Thyroid gland (tissue), 4 donors: ENCODE measurements at regions not wholly inside any gene's neighbourhood (a gene's known extent, or its start where the extent isn't known, plus 50 kb on each side); places are given as distances from the start of the nearest gene placed in this dataset.
"Not testable (repeated sequence)": the region's sequence is repeated elsewhere in the genome, so short reads cannot be mapped to it uniquely, and the experiment has no call there.

Experiments used
- DNase-seq, 2 donors: peaks; one replicate each; pipeline ENCODE4 v3.0.0-alpha.2; 2019
- H3K27ac ChIP-seq, 3 donors: fragments of 200-600 bp; sonication (generic); 1 replicate in 2 of 3; 2 replicates in 1 of 3; pipeline ENCODE4 v1.5.1; 2016 to 2019; ENCODE audit warnings: mild to moderate bottlenecking in 1 of 3, moderate library complexity in 1 of 3
- H3K27me3 ChIP-seq: fragments of 200-600 bp; sonication (generic); one replicate; pipeline ENCODE4 v1.5.1; 2019
- H3K36me3 ChIP-seq, 2 donors: fragments of 200-600 bp; sonication (generic); one replicate each; pipeline ENCODE4 v1.5.1; 2016 to 2019
- H3K4me1 ChIP-seq, 2 donors: fragments of 200-600 bp; sonication (generic); one replicate each; pipeline ENCODE4 v1.5.1; 2017 to 2019
- H3K4me3 ChIP-seq, 3 donors: fragments of 200-600 bp; sonication (generic); replicated peaks in 1 of 3; 1 replicate in 2 of 3; 2 replicates in 1 of 3; pipeline ENCODE4 v1.5.1; 2016; ENCODE audit warnings: mild to moderate bottlenecking in 1 of 3
- H3K9me3 ChIP-seq: fragments of 200-600 bp; sonication (generic); one replicate; pipeline ENCODE4 v1.5.1; 2017
- WGBS, 2 donors: methylation state at CpG; one replicate each; pipeline ENCODE4 v1.1.5; 2017; 5-methylcytosine and 5-hydroxymethylcytosine counted together
- intact Hi-C: fragments of 100-400 bp; cut with DNase I; formaldehyde crosslinking; loops from one replicate; pipeline ENCODE4 v1.15.1; 2023

DNA sequence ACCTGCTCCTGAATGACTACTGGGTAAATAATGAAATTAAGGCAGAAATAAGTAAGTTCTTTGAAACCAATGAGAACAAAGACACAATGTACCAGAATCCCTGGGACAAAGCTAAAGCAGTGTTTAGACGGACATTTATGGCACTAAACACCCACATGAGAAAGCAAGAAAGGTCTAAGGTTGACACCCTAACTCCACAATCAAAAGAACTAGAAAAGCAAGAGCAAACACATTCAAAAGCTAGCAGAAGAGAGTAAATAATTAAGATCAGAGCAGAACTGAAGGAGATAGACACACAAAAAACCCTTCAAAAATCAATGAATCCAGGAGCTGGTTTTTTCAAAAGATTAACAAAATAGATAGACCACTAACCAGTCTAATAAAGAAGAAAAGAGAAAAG is 203.2 kb upstream of the LRRC61 start:
- H3K27ac ChIP-seq, H3K4me3 ChIP-seq, H3K27me3 ChIP-seq, H3K9me3 ChIP-seq, intact Hi-C loops, H3K36me3 ChIP-seq, H3K4me1 ChIP-seq, DNase-seq: not testable (repeated sequence)
- WGBS, 2 donors, result 75 to 84% methylated on average over 1 of the region's 1 CpG

DNA sequence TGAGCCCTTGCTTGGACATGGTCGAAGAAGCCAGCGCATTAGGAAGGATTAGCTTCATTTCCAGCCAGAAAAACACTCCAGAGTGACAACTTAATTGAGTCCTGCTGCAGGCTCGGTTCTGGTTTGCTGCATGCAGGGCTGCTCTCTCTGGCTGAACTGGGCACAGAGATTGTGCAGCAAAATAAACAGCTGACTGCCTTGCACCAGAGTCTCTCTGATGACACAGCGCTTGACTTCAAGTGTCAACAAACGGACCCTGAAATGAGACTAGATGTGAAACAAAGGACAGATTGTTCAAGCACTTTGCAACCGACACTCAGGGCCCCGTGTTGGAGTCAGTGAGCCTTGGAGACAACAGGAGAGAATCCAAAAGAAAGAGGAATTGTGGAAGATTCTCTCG is 197.3 kb upstream of the LRRC61 start:
- H3K4me3 ChIP-seq, H3K36me3 ChIP-seq, H3K9me3 ChIP-seq, intact Hi-C loops, H3K27me3 ChIP-seq: not testable (repeated sequence)
- Histone ChIP-seq H3K27ac (peak overlapping the region in 2 of 3 donors; percentile 26 to 47), H3K4me1 (peaks cover 3 to 17% of the 10 kb centered on the region in 2 donors)
- 5 to 14% methylated on average over 8 of the region's 8 CpGs for WGBS, 2 donors
- peak; percentile 80 to 86 for DNase-seq

DNA sequence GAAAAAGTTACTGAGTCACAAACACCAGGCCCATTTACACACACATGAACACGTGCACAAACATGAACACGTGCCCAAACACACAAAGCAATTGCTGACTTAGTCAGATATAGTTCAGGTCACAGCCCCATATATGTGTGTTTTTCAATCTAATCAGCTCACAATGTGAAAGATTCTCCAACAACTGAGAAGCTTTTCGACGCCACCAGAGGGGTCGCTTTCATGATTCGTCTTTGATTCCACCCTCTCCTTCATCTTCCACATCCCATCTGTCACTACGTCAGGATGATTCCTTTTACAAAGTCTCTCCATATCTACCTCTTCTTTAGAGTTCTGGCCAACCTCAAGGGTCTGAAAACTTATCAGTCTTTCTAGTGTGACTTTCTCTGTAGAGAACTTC is 188.7 kb upstream of the LRRC61 start:
- WGBS, 2 donors, result 89 to 92% methylated on average over 7 of the region's 7 CpGs

DNA sequence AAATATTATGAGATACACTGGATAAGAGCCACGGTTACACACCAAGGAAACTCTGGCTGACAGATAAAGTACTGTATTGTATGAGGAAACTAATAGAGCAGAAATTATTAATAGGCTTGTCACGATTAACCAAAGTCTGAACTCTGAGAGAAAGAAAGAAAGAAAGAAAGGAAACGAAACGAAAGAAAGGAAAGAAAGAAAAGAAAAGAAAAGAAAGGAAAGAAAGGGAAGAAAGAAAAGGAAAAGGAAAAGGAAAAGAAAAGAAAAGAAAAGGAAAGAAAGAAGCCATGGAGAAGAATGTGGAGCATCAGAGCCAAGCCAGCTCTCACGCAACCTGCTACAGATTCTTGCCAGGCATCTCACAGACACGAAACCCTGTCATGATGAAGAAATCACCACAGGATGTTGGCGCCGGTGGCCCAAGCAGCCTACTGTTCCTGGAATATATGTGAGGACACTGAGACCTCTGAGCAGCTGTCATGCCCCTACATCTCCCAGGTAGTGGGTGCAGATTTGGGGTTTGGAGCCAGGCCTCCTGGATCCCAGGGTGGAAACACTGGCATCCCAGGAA is 187.4 kb upstream of the LRRC61 start:
- intact Hi-C loops, H3K4me1 ChIP-seq, H3K27me3 ChIP-seq, H3K27ac ChIP-seq, DNase-seq, H3K36me3 ChIP-seq, H3K9me3 ChIP-seq, H3K4me3 ChIP-seq: not testable (repeated sequence)
- 83 to 90% methylated on average over 8 of the region's 8 CpGs for WGBS, 2 donors

More for the DNA sequence above, 188.7 kb upstream of the LRRC61 start:
- H3K36me3 ChIP-seq, DNase-seq, H3K4me3 ChIP-seq, H3K9me3 ChIP-seq, intact Hi-C loops, H3K27me3 ChIP-seq, H3K4me1 ChIP-seq, H3K27ac ChIP-seq: not testable (repeated sequence)

DNA sequence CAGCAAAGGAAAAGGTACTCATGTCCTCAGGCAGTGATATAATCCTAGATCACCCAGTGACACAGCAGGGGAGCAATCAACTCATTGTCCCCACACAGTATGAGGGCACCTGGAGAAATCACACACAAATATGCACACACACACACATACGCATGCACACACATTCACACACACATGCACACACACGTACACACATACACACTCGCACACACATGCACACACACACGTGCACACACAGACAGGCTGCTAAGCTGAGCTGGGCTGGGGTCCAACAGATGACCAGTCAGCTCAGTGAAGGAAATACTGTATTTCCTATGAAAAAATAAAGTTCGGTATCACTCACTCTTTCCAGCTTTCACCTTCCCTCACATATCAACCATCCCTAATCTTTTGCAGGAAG is 183.3 kb upstream of the LRRC61 start:
- H3K27me3 ChIP-seq, H3K4me1 ChIP-seq, H3K9me3 ChIP-seq, H3K4me3 ChIP-seq, H3K36me3 ChIP-seq, DNase-seq, H3K27ac ChIP-seq, intact Hi-C loops: not testable (repeated sequence)
- 87 to 90% methylated on average over 5 of the region's 5 CpGs for WGBS, 2 donors

DNA sequence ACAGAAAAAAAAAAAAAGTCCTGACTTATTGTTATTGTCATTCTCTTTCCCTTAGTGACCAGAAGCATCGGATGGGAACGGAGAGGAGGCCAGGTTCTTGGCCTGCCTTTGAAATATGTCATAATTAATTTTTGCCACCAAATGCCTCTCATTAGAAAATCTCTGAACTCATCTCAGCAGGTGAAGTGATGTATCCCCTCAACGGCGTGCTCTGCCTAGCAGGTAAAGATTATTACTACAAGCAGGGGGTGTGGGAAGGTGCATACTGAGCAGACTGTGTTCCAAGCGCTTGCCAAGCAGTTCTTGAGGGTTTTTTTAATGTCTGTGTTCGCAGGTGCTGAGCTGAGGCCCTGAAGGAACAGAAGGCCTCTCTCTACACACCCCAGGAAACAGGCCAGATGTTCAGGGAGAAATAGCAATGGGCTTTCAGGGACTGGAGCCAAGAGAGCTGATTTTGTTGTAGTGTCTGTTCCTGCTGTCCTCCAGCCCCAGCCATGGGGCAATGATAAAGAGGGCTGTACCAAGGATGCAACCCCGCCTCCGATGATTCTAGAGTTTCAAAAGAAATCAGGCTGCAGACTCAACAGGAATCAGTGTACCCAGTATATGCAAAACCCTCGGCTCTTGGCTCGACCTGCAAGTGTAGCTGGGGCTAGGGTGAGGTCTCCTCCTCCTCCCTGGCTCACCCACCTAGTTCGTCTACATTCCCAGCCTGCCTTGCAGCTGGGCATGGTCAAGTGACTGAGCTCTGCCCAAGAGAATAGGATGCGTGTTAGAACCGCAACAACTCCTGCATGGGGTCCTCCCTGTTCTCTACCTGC is 181.4 kb upstream of the LRRC61 start:
- peak; percentile 13 to 50 for DNase-seq
- H3K4me1 ChIP-seq, H3K9me3 ChIP-seq, H3K4me3 ChIP-seq, H3K27me3 ChIP-seq, intact Hi-C loops, H3K36me3 ChIP-seq: not testable (repeated sequence)
- WGBS, 2 donors, result 74% methylated on average over 10 to 11 of the region's 13 CpGs
- H3K27ac ChIP-seq, result peak overlapping the region in 1 of 3 donors; percentile 10

DNA sequence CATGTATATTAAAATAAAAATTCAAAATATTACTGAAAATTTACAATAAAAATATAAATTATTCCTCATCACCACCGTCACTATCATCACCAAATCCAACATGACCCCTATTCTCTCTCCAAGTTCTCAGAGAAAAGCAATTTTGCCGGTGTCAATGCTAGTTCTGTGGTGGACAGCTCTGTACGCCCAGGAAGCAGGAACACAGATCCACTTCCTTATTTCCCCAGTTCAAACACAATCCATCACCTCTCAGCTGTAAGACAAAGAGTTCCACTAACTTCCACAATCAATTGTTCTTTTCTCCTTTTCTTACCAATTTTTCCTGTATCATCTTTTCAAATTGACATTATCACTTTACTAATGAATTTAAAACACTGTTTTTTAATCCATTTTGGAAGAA is 177.0 kb upstream of the LRRC61 start:
- H3K27ac ChIP-seq, intact Hi-C loops, DNase-seq, H3K36me3 ChIP-seq, H3K4me3 ChIP-seq, H3K4me1 ChIP-seq, H3K9me3 ChIP-seq, H3K27me3 ChIP-seq: not testable (repeated sequence)
- 76 to 86% methylated on average over 3 of the region's 3 CpGs for WGBS, 2 donors

DNA sequence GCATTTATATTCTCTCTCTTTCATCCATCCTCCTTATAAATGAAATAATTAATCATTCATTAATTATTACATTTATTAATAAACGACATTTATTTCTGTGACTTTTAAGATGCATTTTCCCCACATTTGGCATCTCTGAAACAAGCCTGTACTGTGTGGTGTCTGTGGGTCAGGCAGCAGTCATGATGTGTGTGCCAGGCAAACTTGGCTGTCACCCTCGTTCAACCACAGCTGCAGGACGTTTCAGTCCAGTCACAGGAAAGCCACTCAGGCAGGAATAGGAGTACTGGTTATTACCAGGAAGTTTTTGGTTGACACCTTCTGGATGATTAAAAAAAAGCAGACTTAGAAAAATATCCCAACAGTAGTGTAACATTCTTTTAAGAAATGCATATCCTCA is 175.6 kb upstream of the LRRC61 start:
- DNase-seq, H3K4me1 ChIP-seq, H3K27ac ChIP-seq, H3K27me3 ChIP-seq, H3K36me3 ChIP-seq, H3K9me3 ChIP-seq, intact Hi-C loops, H3K4me3 ChIP-seq: not testable (repeated sequence)
- WGBS, 2 donors, result 44 to 51% methylated on average over 3 of the region's 3 CpGs

DNA sequence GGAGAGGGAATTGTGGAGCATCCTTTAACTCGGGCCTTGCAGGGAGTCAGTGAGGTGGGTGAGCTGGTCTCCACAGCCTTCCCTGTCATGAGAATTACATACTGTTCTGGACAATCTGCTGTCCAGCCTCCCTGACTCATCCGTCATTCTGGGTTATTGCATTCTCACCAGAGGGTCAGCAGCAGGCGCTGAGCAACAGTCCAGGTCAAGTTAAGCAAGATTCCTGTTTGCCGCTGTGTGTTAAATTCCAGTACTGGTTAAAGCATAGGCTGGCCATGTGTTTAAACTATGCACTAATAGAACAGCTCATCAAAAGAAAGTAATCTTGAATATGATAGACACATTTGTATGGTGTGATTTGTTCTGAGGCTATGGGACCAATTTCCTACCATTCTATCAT is 167.1 kb upstream of the LRRC61 start:
- intact Hi-C loops, H3K27ac ChIP-seq, DNase-seq, H3K9me3 ChIP-seq, H3K27me3 ChIP-seq, H3K4me3 ChIP-seq, H3K36me3 ChIP-seq, H3K4me1 ChIP-seq: not testable (repeated sequence)
- 79 to 95% methylated on average over 2 to 4 of the region's 4 CpGs for WGBS, 2 donors

DNA sequence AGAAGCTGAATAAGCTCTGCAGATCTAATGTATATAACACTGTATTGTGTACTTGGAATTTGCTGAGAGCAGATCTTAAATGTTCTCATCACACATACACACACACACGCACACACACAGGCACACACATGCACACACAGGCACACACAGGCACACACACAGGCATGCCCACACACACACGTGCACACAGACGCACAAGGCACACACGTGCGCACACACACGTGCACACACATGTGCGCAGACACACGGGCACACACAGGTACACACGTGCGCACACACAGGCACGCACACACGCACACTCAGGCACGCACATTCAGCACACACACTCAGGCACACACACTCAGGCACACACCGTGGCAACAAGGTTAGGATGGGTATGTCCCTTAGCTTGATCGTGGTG is 164.5 kb upstream of the LRRC61 start:
- H3K27ac ChIP-seq, H3K36me3 ChIP-seq, H3K9me3 ChIP-seq, H3K4me1 ChIP-seq, intact Hi-C loops, H3K27me3 ChIP-seq, DNase-seq, H3K4me3 ChIP-seq: not testable (repeated sequence)
- WGBS, 2 donors, result 87 to 90% methylated on average over 8 to 15 of the region's 15 CpGs

DNA sequence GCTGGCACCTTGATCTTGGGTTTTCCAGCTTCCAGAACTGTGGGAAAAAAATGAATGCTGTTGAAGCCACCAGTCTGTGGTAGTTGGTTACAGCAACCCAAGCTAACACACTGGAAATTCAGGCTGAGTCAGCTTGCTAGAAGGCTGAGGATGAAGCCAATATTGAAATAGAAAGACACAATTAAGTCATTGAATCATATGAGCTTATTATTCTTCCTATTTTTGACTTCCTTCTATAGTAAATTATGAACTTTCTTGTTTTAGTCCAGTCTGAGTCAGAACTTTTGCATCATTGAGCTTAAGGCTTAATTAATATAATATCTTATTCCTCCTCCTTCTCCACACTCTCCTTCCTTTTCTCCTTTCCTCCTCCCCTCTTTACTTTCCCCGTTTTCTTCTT is 153.6 kb upstream of the LRRC61 start:
- H3K27me3 ChIP-seq, intact Hi-C loops, H3K36me3 ChIP-seq, H3K4me3 ChIP-seq, H3K9me3 ChIP-seq, H3K4me1 ChIP-seq, DNase-seq, H3K27ac ChIP-seq: not testable (repeated sequence)
- 86 to 100% methylated on average over 1 of the region's 1 CpG for WGBS, 2 donors

DNA sequence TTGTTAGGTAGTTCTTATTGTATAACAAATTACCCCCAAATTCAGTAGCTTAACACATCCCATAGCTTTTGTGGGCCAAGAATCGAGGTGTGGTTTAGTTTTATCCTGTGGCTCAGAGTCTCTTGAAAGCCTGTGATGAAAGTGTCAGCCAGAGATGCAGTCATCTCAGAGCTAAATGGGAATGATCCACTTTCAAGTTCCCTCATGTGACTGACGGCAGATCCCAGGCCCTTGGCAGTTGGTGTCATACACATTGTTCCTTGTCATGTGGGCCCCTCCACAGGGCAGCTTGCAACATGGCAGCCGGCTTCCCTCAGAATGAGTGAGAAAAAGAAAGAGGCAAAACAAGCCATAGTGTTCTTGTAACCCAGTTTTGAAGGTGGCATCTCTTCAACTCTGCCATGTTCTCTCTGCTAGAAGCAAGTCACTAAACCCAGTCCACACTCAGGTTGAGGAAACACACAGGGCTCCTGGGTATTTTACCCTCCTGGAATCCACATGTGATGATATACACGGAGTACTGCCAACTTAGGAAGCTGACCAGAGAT is 153.1 kb upstream of the LRRC61 start:
- intact Hi-C loops, H3K36me3 ChIP-seq, H3K27me3 ChIP-seq, DNase-seq, H3K4me1 ChIP-seq, H3K27ac ChIP-seq, H3K4me3 ChIP-seq, H3K9me3 ChIP-seq: not testable (repeated sequence)
- WGBS, 2 donors, result 80 to 86% methylated on average over 3 of the region's 4 CpGs

DNA sequence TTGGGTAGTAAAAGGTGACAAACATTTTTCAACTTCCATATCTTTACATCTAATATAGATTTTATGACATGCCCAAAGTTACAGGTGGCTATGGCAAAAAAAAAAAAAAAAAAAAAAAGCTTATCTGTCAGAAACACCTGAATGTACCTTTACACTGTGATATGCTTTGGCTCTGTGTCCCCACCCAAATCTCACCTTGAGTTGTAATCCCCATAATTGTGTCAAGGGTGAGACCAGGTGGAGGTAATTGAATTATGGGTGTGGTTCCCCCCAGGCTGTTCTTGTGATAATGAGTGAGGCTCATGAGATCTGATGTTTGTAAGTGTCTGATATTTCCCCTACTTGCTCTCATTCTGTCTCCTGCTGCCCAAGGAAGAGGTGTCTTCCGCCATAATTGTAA is 139.6 kb upstream of the LRRC61 start:
- H3K36me3 ChIP-seq, H3K27ac ChIP-seq, intact Hi-C loops, H3K9me3 ChIP-seq, H3K4me3 ChIP-seq, H3K27me3 ChIP-seq, H3K4me1 ChIP-seq, DNase-seq: not testable (repeated sequence)
- WGBS, 2 donors, result 100% methylated on average over 1 of the region's 1 CpG
